Ishikawa (cell line): ENCODE measurements at regions not wholly inside any gene's neighbourhood (a gene's known extent, or its start where the extent isn't known, plus 50 kb on each side); places are given as distances from the start of the nearest gene placed in this dataset.

Source experiments
- CEBPB ChIP-seq: IDR thresholded peaks from 2 replicates; pipeline ENCODE4 v1.6.1; 2012
- CREB1 ChIP-seq: IDR thresholded peaks from 2 replicates; pipeline ENCODE4 v1.6.1; 2012; ENCODE audit warnings: low read depth
- EGR1 ChIP-seq: IDR thresholded peaks from 2 replicates; pipeline ENCODE4 v1.6.1; 2012
- EP300 ChIP-seq: IDR thresholded peaks from 2 replicates; pipeline ENCODE4 v1.6.1; 2012; ENCODE audit warnings: borderline replicate concordance
- FOXM1 ChIP-seq: IDR thresholded peaks from 2 replicates; pipeline ENCODE4 v1.6.1; 2012; ENCODE audit warnings: low read depth, borderline replicate concordance
- NFIC ChIP-seq: IDR thresholded peaks from 2 replicates; pipeline ENCODE4 v1.6.1; 2012
- RAD21 ChIP-seq: IDR thresholded peaks from 2 replicates; pipeline ENCODE4 v1.6.1; 2012; ENCODE audit warnings: low read depth
- TAF1 ChIP-seq: IDR thresholded peaks from 2 replicates; pipeline ENCODE4 v1.6.1; 2012; ENCODE audit warnings: low read depth, mild to moderate bottlenecking
- TCF12 ChIP-seq: IDR thresholded peaks from 2 replicates; pipeline ENCODE4 v1.6.1; 2012; ENCODE audit warnings: low read depth
- TEAD4 ChIP-seq: IDR thresholded peaks from 2 replicates; pipeline ENCODE4 v1.6.1; 2012
- YY1 ChIP-seq: IDR thresholded peaks from 2 replicates; pipeline ENCODE4 v1.6.1; 2012; ENCODE audit warnings: low read depth
- ZBTB7A ChIP-seq: IDR thresholded peaks from 2 replicates; pipeline ENCODE4 v1.6.1; 2012; ENCODE audit warnings: low read depth
- TF ChIP-seq, protein P1 (sequence below): IDR thresholded peaks from 2 replicates; pipeline ENCODE4 v1.6.1; 2012; ENCODE audit warnings: low read depth, mild to moderate bottlenecking
- TF ChIP-seq, protein P2 (sequence below): IDR thresholded peaks from 2 replicates; pipeline ENCODE4 v1.6.1; 2012
- TF ChIP-seq, protein P3 (sequence below): IDR thresholded peaks from 2 replicates; pipeline ENCODE4 v1.6.1; 2012

DNA sequence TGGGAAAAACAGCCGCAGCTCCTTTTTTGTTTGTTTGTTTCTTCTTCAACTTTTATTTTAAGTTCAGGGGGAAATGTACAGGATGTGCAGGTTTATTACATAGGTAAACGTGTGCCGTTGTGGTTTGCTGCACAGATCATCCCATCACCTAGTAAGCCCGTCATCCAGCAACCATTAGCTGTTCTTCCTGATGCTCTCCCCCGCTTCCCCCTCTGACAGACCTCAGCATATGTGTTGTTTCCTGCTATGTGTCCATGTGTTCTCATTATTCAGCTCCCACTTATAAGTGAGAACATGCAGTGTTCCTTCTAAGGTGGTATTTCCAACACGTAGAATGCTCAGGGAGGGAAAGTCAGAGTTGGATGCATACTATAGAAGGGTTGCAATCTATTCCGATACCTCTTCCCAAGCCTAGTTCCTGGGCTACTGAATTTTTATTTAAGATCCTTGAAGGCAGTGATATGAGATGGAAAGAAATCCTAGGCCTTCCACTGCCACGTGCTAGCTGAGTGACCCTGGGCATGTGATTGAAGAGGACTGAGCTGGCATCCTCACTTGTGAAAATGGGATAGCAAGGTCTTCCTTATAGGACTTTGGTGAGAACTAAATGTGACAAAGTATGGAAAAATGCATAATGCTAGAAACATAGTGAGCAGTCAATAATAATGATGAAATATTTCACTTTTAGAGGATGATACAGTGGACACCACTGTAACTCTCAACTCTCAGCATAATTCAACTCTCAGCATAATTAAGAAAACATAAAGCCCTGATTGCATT, 278.5 kb downstream of the REEP3 start:
- no peak for TF ChIP-seq EP300
- no peak for TF ChIP-seq CEBPB
- no peak for TF ChIP-seq TEAD4
- TF ChIP-seq, protein P1, sequence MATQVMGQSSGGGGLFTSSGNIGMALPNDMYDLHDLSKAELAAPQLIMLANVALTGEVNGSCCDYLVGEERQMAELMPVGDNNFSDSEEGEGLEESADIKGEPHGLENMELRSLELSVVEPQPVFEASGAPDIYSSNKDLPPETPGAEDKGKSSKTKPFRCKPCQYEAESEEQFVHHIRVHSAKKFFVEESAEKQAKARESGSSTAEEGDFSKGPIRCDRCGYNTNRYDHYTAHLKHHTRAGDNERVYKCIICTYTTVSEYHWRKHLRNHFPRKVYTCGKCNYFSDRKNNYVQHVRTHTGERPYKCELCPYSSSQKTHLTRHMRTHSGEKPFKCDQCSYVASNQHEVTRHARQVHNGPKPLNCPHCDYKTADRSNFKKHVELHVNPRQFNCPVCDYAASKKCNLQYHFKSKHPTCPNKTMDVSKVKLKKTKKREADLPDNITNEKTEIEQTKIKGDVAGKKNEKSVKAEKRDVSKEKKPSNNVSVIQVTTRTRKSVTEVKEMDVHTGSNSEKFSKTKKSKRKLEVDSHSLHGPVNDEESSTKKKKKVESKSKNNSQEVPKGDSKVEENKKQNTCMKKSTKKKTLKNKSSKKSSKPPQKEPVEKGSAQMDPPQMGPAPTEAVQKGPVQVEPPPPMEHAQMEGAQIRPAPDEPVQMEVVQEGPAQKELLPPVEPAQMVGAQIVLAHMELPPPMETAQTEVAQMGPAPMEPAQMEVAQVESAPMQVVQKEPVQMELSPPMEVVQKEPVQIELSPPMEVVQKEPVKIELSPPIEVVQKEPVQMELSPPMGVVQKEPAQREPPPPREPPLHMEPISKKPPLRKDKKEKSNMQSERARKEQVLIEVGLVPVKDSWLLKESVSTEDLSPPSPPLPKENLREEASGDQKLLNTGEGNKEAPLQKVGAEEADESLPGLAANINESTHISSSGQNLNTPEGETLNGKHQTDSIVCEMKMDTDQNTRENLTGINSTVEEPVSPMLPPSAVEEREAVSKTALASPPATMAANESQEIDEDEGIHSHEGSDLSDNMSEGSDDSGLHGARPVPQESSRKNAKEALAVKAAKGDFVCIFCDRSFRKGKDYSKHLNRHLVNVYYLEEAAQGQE, result no peak
- no peak for TF ChIP-seq NFIC
- TF ChIP-seq RAD21, result no peak
- TF ChIP-seq, protein P2, sequence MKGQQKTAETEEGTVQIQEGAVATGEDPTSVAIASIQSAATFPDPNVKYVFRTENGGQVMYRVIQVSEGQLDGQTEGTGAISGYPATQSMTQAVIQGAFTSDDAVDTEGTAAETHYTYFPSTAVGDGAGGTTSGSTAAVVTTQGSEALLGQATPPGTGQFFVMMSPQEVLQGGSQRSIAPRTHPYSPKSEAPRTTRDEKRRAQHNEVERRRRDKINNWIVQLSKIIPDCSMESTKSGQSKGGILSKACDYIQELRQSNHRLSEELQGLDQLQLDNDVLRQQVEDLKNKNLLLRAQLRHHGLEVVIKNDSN, result no peak
- no peak for TF ChIP-seq TAF1
- TF ChIP-seq, protein P3, sequence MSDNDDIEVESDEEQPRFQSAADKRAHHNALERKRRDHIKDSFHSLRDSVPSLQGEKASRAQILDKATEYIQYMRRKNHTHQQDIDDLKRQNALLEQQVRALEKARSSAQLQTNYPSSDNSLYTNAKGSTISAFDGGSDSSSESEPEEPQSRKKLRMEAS, result no peak
- no peak for TF ChIP-seq FOXM1
- TF ChIP-seq YY1, result no peak
- TF ChIP-seq CREB1, result no peak
- TF ChIP-seq TCF12, result no peak
- no peak for TF ChIP-seq ZBTB7A
- TF ChIP-seq EGR1, result no peak

DNA sequence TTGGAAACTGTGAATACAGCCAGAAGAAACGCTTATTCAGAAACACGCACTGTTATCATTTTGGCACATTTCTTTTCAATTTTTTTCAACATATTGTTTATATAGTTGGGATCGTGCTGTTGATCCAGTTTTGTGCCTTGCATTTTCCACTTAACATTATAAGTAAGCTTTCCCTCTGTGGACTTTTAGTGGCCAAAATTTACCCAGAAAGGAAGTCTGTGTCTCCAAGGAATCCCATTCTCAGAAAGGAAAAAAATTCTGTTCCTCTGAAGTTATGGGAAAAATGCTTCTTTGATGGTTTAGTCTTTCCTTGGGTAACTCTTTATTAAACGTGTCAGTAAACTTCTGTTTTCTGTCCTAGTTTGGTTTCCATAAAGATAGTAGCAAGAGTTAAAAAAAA, 280.0 kb downstream of the REEP3 start:
- TF ChIP-seq EP300, result no peak
- TF ChIP-seq, protein P1, result no peak
- no peak for TF ChIP-seq CEBPB
- no peak for TF ChIP-seq RAD21
- no peak for TF ChIP-seq TAF1
- TF ChIP-seq TEAD4, result no peak
- TF ChIP-seq, protein P2, result no peak
- TF ChIP-seq EGR1, result no peak
- no peak for TF ChIP-seq YY1
- no peak for TF ChIP-seq FOXM1
- TF ChIP-seq, protein P3, result no peak
- no peak for TF ChIP-seq ZBTB7A
- TF ChIP-seq CREB1, result no peak
- TF ChIP-seq NFIC, result no peak
- no peak for TF ChIP-seq TCF12

DNA sequence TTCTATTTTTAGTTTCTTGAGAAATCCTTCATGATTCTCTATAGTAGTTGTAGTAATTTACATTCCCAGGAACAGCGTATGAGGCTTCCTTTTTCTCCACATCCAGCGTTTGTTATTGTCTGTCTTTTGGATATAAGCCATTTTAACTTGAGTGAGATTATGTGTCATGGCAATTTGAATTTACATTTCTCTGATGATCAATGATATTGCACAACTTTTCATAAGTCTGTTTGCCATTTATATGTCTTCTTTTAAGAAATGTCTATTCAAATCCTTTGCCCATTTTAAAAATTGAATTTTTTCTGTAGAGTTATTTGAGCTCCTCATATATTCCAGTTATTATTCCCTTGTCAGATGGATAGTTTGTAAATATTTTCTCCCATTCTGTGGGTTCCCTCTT, 285.1 kb downstream of the REEP3 start:
- no peak for TF ChIP-seq EGR1
- no peak for TF ChIP-seq FOXM1
- TF ChIP-seq, protein P2, result no peak
- TF ChIP-seq CREB1, result no peak
- TF ChIP-seq, protein P3, result no peak
- no peak for TF ChIP-seq NFIC
- TF ChIP-seq TEAD4, result no peak
- no peak for TF ChIP-seq CEBPB
- TF ChIP-seq TAF1, result no peak
- TF ChIP-seq ZBTB7A, result no peak
- no peak for TF ChIP-seq YY1
- no peak for TF ChIP-seq TCF12
- TF ChIP-seq EP300, result no peak
- TF ChIP-seq RAD21, result no peak
- TF ChIP-seq, protein P1, result no peak
